HepG2 (cell line): ENCODE measurements at regions not wholly inside any gene's neighbourhood (a gene's known extent, or its start where the extent isn't known, plus 50 kb on each side); places are given as distances from the start of the nearest gene placed in this dataset.

ENCODE experiments used
- FOXA3 ChIP-seq: IDR thresholded peaks from 2 replicates; pipeline ENCODE4 v1.6.1; 2016; ENCODE audit warnings: missing genetic modification reagents, missing compliant biosample characterization
- LCORL ChIP-seq, 2 experiments: fragments of 450-650 bp in 1 of 2; sonication (generic) in 1 of 2; formaldehyde crosslinking in 1 of 2; IDR thresholded peaks; 2 replicates each; pipeline versions ENCODE4 v1.5.0 to v1.6.1; 2017 to 2020; ENCODE audit warnings: antibody characterized with exemption in 1 of 2, missing genetic modification reagents in 1 of 2
- SOX6 ChIP-seq, 2 experiments: fragments of 450-650 bp in 1 of 2; sonication (generic) in 1 of 2; formaldehyde crosslinking in 1 of 2; IDR thresholded peaks; 2 replicates each; pipeline versions ENCODE4 v1.4.0 to v1.6.1; 2017 to 2020; ENCODE audit warnings: antibody characterized with exemption in 1 of 2, mild to moderate bottlenecking in 1 of 2, missing genetic modification reagents in 1 of 2
- TEAD3 ChIP-seq: optimal IDR thresholded peaks from 2 replicates; pipeline ENCODE3; 2016; ENCODE audit warnings: borderline replicate concordance
- ZNF331 ChIP-seq: sonication (generic); formaldehyde crosslinking; IDR thresholded peaks from 2 replicates; pipeline ENCODE4 v1.4.0; 2020; ENCODE audit warnings: missing genetic modification reagents
- ZNF609 ChIP-seq: sonication (generic); formaldehyde crosslinking; IDR thresholded peaks from 2 replicates; pipeline ENCODE4 v1.4.0; 2020; ENCODE audit warnings: mild to moderate bottlenecking, missing genetic modification reagents, borderline replicate concordance
- TF ChIP-seq, protein P1 (sequence below): sonication (generic); formaldehyde crosslinking; IDR thresholded peaks from 2 replicates; pipeline ENCODE4 v1.5.1; 2020; ENCODE audit warnings: mild to moderate bottlenecking, missing genetic modification reagents, borderline replicate concordance
- TF ChIP-seq, protein P2 (sequence below): sonication (generic); IDR thresholded peaks from 2 replicates; pipeline ENCODE4 v1.6.1; 2016; ENCODE audit warnings: low read depth, borderline replicate concordance
- TF ChIP-seq, protein P3 (sequence below): sonication (generic); formaldehyde crosslinking; IDR thresholded peaks from 2 replicates; pipeline ENCODE4 v1.4.0; 2020; ENCODE audit warnings: missing genetic modification reagents

DNA sequence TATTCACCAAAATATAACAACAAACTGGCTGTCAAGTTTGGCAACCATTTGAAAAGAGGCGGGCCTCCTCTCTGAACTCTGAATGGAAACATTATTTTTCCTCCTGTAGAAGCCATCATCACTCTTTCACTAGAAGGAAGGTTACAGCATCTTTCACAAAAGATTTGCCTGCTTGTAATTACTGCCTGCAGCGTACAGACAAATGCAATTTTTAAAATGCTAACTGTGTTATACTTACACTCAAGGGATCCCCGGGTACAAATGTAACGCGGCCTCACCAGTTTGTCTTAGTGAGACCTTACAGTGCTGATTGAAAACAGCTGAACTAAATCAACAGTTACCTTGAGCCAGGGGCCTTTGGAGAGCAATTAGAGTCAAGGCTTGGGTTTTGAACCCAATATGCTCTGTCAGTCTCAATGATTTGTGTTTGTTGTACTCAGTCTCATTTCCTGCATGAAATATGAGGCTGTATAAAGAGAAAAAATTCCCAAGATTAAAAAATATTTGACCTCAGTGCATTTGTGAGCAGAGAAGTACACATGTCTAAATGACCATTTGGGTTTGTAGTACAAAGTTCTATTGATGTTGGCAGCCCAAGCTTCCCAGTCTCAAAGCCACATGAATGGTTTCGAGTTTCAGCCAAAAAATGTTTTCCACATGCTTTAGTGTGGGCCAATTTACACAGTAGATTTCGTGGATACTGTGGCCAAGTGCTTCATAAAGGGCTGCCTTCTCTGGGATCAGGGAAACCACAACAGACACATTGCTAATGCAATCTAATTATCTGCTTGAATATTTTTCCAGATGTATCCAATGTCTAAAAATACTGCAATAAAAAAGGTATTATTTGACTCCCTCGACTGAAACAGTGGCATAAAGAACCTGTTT, 500.0 kb downstream of the SPATA31D1 start (continued):
- TF ChIP-seq SOX6 (IDR thresholded peaks at IDR 0.05) (no peak), SOX6 (CRISPR knock-in tag; IDR thresholded peaks at IDR 0.05) (peak; percentile 28; the same call in 1 of the 2 replicates), TEAD3 (CRISPR knock-in tag) (peak; percentile 44), FOXA3 (0 out of 2 replicates have a peak, but pooled peaks have one; percentile 14), LCORL (IDR thresholded peaks at IDR 0.05) (no peak), LCORL (CRISPR knock-in tag; IDR thresholded peaks at IDR 0.05) (peak; percentile 62), ZNF609 (CRISPR knock-in tag) (peak; percentile 61; the same call in 1 of the 2 replicates), ZNF331 (CRISPR knock-in tag) (0 out of 2 replicates have a peak, but pooled peaks have one; percentile 36)
- TF ChIP-seq, protein P1, sequence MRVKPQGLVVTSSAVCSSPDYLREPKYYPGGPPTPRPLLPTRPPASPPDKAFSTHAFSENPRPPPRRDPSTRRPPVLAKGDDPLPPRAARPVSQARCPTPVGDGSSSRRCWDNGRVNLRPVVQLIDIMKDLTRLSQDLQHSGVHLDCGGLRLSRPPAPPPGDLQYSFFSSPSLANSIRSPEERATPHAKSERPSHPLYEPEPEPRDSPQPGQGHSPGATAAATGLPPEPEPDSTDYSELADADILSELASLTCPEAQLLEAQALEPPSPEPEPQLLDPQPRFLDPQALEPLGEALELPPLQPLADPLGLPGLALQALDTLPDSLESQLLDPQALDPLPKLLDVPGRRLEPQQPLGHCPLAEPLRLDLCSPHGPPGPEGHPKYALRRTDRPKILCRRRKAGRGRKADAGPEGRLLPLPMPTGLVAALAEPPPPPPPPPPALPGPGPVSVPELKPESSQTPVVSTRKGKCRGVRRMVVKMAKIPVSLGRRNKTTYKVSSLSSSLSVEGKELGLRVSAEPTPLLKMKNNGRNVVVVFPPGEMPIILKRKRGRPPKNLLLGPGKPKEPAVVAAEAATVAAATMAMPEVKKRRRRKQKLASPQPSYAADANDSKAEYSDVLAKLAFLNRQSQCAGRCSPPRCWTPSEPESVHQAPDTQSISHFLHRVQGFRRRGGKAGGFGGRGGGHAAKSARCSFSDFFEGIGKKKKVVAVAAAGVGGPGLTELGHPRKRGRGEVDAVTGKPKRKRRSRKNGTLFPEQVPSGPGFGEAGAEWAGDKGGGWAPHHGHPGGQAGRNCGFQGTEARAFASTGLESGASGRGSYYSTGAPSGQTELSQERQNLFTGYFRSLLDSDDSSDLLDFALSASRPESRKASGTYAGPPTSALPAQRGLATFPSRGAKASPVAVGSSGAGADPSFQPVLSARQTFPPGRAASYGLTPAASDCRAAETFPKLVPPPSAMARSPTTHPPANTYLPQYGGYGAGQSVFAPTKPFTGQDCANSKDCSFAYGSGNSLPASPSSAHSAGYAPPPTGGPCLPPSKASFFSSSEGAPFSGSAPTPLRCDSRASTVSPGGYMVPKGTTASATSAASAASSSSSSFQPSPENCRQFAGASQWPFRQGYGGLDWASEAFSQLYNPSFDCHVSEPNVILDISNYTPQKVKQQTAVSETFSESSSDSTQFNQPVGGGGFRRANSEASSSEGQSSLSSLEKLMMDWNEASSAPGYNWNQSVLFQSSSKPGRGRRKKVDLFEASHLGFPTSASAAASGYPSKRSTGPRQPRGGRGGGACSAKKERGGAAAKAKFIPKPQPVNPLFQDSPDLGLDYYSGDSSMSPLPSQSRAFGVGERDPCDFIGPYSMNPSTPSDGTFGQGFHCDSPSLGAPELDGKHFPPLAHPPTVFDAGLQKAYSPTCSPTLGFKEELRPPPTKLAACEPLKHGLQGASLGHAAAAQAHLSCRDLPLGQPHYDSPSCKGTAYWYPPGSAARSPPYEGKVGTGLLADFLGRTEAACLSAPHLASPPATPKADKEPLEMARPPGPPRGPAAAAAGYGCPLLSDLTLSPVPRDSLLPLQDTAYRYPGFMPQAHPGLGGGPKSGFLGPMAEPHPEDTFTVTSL, result peak; percentile 59; the same call in 1 of the 2 replicates
- TF ChIP-seq, protein P2, sequence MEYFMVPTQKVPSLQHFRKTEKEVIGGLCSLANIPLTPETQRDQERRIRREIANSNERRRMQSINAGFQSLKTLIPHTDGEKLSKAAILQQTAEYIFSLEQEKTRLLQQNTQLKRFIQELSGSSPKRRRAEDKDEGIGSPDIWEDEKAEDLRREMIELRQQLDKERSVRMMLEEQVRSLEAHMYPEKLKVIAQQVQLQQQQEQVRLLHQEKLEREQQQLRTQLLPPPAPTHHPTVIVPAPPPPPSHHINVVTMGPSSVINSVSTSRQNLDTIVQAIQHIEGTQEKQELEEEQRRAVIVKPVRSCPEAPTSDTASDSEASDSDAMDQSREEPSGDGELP, result peak; percentile 77; the same call in 1 of the 2 replicates
- TF ChIP-seq, protein P3, sequence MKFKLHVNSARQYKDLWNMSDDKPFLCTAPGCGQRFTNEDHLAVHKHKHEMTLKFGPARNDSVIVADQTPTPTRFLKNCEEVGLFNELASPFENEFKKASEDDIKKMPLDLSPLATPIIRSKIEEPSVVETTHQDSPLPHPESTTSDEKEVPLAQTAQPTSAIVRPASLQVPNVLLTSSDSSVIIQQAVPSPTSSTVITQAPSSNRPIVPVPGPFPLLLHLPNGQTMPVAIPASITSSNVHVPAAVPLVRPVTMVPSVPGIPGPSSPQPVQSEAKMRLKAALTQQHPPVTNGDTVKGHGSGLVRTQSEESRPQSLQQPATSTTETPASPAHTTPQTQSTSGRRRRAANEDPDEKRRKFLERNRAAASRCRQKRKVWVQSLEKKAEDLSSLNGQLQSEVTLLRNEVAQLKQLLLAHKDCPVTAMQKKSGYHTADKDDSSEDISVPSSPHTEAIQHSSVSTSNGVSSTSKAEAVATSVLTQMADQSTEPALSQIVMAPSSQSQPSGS (CRISPR knock-in tag), result no peak
